Uterus (tissue), 3 donors: ENCODE measurements at regions not wholly inside any gene's neighbourhood (a gene's known extent, or its start where the extent isn't known, plus 50 kb on each side); places are given as distances from the start of the nearest gene placed in this dataset.
"Not testable (repeated sequence)": the region's sequence is repeated elsewhere in the genome, so short reads cannot be mapped to it uniquely, and the experiment has no call there.

Source experiments
- DNase-seq, 2 donors: peaks; one replicate each; pipeline ENCODE4 v3.0.0-alpha.2; 2019 to 2020
- H3K27ac ChIP-seq, 2 donors: fragments of 200-600 bp; sonication (generic); 1 replicate in 1 of 2; 2 replicates in 1 of 2; pipeline ENCODE4 v1.5.1; 2016 to 2018
- H3K27me3 ChIP-seq, 2 donors: fragments of 200-600 bp; sonication (generic); one replicate each; pipeline ENCODE4 v1.5.1; 2018 to 2019; ENCODE audit warnings: control low read depth in 1 of 2
- H3K36me3 ChIP-seq, 2 donors: fragments of 200-600 bp; sonication (generic); one replicate each; pipeline ENCODE4 v1.5.1; 2019; ENCODE audit warnings: control low read depth in 1 of 2
- H3K4me1 ChIP-seq, 2 donors: fragments of 200-600 bp; sonication (generic); one replicate each; pipeline ENCODE4 v1.5.1; 2018 to 2019; ENCODE audit warnings: control low read depth in 1 of 2
- H3K4me3 ChIP-seq, 2 donors: fragments of 200-600 bp; sonication (generic); 1 replicate in 1 of 2; 2 replicates in 1 of 2; pipeline ENCODE4 v1.5.1; 2018 to 2019; ENCODE audit warnings: mild to moderate bottlenecking in 1 of 2
- H3K9me3 ChIP-seq, 2 donors: fragments of 200-600 bp; sonication (generic); one replicate each; pipeline ENCODE4 v1.5.1; 2019; ENCODE audit warnings: control low read depth in 1 of 2
- CTCF ChIP-seq, 4 experiments: fragments of 200-600 bp in 2 of 4; fragments of 450-650 bp in 2 of 4; sonication (generic) in 2 of 4; IDR thresholded peaks; one replicate each; pipeline ENCODE4 v1.5.1; 2016 to 2019; ENCODE audit warnings: antibody characterized with exemption in 4 of 4, mild to moderate bottlenecking in 2 of 4, moderate library complexity in 1 of 4
- POLR2A ChIP-seq, 2 donors: fragments of 450-650 bp; IDR thresholded peaks; one replicate each; pipeline ENCODE4 v1.6.1; 2016; ENCODE audit warnings: antibody characterized with exemption in 2 of 2, mild to moderate bottlenecking in 1 of 2, moderate library complexity in 1 of 2
- intact Hi-C: fragments of 100-400 bp; cut with DNase I; formaldehyde crosslinking; loops from one replicate; pipeline ENCODE4 v1.15.1; 2023; ENCODE audit warnings: low total_unique reads
- donor health status: DM: yes; HTN: yes; CAD: no.

- Histone ChIP-seq H3K27me3 (no peaks in the 10 kb centered on the region), H3K27ac (no peak overlapping the region), H3K36me3 (no peaks in the 10 kb centered on the region), H3K9me3 (no peaks in the 10 kb centered on the region), H3K4me3 (no peak overlapping the region), H3K4me1 (no peaks in the 10 kb centered on the region)
- TF ChIP-seq CTCF (IDR thresholded peaks at IDR 0.05) (no peak), POLR2A (IDR thresholded peaks at IDR 0.05) (no peak)
- DNase-seq: no peak
- intact Hi-C loops: no loop called here
Measured at GRCh38 chr6:865846-866245, 172.9 kb upstream of the EXOC2 start.

- TF ChIP-seq POLR2A (IDR thresholded peaks at IDR 0.05) (no peak), CTCF (IDR thresholded peaks at IDR 0.05) (no peak)
- intact Hi-C loops: no loop called here
Measured at GRCh38 chr6:863831-864230, 170.9 kb upstream of the EXOC2 start.

GRCh38 chr6:863127-863526 lies 170.2 kb upstream of the EXOC2 start:
- H3K27me3 ChIP-seq, H3K4me1 ChIP-seq, intact Hi-C loops: not testable (repeated sequence)

More at GRCh38 chr6:863831-864230, 170.9 kb upstream of the EXOC2 start:
- DNase-seq: no peak
- Histone ChIP-seq H3K36me3 (no peaks in the 10 kb centered on the region), H3K27ac (no peak overlapping the region), H3K4me3 (no peak overlapping the region), H3K9me3 (no peaks in the 10 kb centered on the region), H3K4me1 (no peaks in the 10 kb centered on the region), H3K27me3 (no peaks in the 10 kb centered on the region)

GRCh38 chr6:859936-860335 lies 167.0 kb upstream of the EXOC2 start:
- Histone ChIP-seq H3K27ac (no peak overlapping the region), H3K9me3 (no peaks in the 10 kb centered on the region), H3K27me3 (no peaks in the 10 kb centered on the region), H3K36me3 (no peaks in the 10 kb centered on the region), H3K4me3 (no peak overlapping the region), H3K4me1 (no peaks in the 10 kb centered on the region)
- TF ChIP-seq CTCF (IDR thresholded peaks at IDR 0.05) (no peak), POLR2A (IDR thresholded peaks at IDR 0.05) (no peak)
- DNase-seq: no peak
- intact Hi-C loops: no loop called here

More at GRCh38 chr6:863127-863526, 170.2 kb upstream of the EXOC2 start:
- DNase-seq, H3K9me3 ChIP-seq, H3K27ac ChIP-seq, H3K36me3 ChIP-seq, H3K4me3 ChIP-seq: not testable (repeated sequence)

GRCh38 chr6:854406-855118 lies 161.6 kb upstream of the EXOC2 start:
- no peak for DNase-seq
- no peaks in the 10 kb centered on the region for H3K9me3 ChIP-seq
- intact Hi-C loops: no loop called here
- no peaks in the 10 kb centered on the region for H3K36me3 ChIP-seq
- no peaks in the 10 kb centered on the region for H3K27me3 ChIP-seq
- TF ChIP-seq CTCF (IDR thresholded peaks at IDR 0.05) (no peak), POLR2A (IDR thresholded peaks at IDR 0.05) (no peak)
- H3K27ac ChIP-seq: no peak overlapping the region
- H3K4me1 ChIP-seq: no peaks in the 10 kb centered on the region
- no peak overlapping the region for H3K4me3 ChIP-seq

GRCh38 chr6:852216-852615 lies 159.3 kb upstream of the EXOC2 start:
- H3K27ac ChIP-seq, H3K9me3 ChIP-seq, H3K36me3 ChIP-seq, DNase-seq, H3K4me3 ChIP-seq, intact Hi-C loops, H3K27me3 ChIP-seq, H3K4me1 ChIP-seq: not testable (repeated sequence)
